KG1 (cell line): ENCODE measurements at regions not wholly inside any gene's neighbourhood (a gene's known extent, or its start where the extent isn't known, plus 50 kb on each side); places are given as distances from the start of the nearest gene placed in this dataset.
A peak's percentile ranks its signal among the peaks of the same experiment; 100 is the strongest.
"Not testable (repeated sequence)": the region's sequence is repeated elsewhere in the genome, so short reads cannot be mapped to it uniquely, and the experiment has no call there.

Source experiments
- DNase-seq: peaks from one replicate; lab custom pipeline; 2025; lab: John Stamatoyannopoulos, UW

DNA sequence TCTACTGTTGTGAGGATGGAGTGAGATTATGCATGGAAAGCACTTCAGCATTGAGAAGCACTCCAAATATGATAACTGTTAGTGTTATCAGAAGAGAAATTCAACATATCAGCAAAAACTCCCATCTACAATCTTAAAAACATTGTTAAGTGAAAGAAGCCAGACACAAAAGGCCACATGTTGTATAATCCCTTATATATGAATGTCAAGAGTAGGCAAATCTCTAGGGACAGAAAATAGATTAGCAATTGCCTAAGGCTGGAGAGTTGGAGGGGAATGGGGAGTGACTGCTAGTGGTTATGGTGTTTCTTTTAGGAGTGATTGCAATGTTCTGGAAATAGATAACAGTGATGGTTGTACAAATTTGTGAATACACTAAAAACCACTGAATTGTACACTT, 122.5 kb upstream of the LNX1 start:
- no peak for DNase-seq

DNA sequence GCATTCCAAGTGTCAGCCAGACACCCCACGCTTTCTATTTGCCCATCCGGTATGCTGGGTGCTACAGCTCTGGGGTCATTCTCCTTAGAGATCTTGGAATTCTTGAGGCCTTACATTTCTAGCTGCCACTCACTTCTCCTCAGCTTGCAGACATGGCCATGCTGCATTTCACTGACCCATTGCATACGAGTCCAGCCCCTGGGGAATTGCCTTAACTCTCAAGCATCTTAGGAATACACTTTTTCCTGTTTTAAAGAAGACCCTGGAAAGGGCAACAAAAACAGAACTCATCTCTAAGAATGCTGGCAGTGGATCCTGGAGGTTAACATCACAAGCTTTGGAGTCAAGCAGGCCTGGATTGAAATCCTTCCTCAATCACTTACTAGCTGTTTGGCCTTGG, 122.0 kb upstream of the LNX1 start:
- DNase-seq = no peak

DNA sequence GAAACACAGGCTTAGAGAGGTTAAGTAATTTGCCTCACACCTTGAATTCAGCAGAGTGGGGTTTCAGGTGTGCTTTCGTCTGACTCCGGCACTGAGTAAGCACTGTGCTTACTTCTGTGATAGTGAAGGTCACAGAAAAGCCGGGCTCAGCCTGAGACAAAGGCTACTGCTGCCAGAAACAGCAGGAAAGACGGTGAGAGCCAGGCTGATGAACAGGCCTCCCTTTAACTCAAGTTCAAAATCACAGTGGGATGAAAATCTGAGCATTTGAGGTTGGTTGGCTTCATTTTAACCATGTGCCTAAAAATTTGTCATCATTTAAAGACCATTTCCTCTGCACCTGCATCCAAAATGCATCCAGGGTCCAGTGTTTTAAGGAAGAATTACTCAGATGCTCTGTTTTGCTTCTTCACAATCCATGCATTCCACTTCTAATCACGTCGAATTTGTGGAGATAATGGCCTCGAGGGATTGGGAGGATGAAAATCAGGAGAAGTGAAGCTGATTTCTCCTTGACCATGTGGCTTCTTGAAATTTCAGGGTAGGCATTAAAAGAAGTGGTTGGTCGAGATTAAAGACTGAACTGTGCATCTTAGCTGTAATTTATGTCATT, 121.2 kb upstream of the LNX1 start:
- DNase-seq = no peak

DNA sequence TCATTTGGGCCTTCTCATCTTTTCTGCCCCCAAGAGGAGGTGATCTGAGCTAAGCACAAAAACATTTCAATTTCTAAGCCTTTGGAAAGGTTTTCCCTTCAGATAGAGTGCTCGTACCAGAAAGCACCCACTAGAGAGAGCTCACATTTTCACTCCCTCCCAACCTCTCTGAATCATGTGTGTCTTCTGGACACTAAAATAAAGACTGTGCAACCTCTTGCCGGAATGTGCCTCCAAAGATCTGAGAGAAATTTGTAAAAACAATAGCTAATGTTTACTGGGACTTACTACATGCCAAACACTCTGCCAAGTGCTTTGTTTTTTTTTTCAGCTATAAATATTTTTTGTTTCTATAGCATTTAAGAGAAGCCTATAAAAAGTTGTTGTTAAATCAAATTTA, 120.6 kb upstream of the LNX1 start:
- DNase-seq = no peak

DNA sequence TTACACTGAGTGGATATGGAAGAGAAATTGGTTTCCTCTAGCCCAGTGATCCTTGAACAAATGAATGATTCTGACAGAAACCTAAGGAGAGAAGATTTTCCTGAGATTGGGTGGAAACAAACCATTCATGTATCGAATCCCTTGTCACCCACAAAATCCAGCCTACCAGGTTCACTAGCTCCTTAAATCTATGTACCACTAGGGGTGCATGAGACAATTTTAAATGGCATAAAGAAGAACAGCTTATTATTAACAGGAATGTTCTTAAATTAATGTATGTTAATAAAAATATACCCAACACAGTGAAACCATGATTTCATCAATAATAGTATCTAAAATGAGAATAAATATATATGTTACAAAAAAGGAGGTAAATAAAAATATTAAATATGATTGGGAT, 118.4 kb upstream of the LNX1 start:
- DNase-seq = no peak

DNA sequence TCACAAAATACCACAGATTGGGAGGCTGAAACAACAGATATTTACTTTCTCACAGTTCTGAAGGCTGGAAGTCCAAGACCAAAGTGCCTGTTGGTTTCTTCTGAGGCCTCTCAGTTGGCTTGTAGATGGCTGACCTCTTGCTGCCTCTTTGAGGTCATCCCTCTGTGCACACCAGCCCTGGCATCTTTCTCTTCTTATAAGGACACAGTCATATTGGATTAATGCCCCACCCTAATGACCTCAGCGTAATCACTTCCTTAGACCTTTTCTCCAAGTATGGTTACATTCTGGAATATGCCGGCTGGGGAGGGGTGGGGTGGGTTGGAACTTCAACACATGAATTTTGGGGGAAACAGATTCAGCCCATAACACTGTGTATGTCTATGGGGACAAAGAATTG, 116.2 kb upstream of the LNX1 start:
- no peak for DNase-seq

DNA sequence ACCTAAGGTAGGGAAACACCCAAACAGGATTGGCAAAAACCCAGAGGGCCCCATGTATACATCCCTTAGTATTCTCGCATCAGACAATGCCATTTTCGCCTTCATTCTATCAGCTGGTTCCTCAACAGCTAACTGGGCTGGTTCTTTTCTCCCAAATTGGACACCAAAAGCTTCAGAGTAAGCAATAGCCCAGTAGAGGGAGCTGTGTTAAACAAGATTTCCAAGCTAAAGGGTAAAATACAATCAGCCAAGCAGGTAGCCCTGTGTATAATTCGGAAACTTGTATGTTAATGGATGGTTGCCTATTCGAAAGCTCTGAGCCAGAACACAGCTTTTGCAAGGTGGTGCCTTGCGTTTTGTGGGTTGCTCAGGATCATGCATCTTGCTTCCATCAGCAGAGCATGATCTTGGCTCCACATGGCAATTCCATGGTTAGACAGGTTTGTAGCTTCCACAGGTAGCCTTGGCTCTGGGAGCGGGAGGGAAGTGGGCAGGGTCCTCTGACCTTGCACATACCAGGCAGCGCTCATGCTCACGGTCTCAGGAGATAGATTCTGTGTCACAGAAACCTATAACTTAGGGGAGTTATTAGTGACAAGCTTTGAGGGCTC, 115.2 kb upstream of the LNX1 start:
- no peak for DNase-seq

DNA sequence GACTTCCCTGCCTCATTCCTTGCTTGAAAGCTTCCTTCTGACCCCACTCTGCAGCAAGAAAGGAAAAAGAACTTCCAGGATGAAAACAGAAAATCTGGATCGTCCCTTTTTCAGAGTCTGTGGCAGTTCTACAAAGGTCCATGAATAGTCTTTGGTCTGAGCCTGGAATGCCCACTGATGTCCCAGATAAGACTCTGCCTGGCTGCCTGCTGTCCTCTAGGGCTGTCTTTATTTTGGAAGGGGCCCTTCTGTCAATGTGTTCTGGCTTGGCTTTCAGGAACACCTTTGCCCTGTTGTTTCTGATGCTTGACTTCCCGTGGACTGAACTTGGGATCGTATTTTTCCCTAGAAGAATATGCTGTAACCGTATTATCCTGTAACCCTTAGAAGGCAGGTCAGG, 114.7 kb upstream of the LNX1 start:
- DNase-seq = no peak

DNA sequence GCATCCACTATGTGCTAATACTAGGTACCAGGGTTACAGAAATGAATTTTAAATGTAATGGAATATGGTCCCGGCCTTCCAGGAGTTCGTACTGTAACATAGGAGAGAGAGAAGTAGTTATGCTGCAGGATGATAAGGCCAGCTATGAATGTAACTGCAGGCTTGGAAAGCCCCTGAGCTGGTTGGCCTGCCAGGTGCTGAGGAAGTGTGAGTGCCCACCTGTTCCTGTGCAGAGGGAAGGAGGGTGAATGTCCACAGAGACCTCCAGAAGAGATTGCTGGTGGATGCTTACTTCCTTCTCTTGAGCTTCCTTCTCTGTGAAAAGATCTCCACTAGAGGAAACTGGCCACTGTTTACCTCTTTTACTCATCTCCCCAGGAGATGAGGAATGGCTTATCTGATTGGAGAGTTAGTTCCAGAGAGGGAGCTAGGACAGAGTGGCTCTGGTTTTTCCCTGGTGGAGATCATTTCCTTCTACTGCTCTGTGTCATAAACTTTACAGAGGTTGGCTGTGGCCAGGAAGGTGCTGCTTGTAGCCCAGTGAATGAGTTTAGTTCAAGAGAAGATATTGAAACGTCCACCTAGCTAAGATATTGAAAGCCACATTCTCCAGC, 114.0 kb upstream of the LNX1 start:
- no peak for DNase-seq

DNA sequence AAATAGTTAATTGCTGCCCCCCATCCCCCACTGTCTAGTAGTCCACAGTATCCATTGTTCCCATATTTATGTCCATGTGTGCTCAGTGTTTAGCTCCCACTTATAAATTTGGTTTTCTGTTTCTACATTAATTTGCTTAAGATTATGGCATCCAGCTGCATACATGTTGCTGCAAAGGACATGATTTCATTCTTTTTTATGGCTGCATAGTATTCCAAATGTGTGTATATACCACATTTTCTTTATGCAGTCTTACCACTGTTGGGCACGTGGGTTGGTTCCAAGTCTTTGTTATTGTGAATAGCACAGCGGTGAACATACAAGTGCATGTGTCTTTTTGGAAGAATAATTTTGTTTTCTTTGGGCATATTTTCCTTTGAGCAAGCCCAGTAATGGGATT, 113.0 kb upstream of the LNX1 start:
- no peak for DNase-seq

DNA sequence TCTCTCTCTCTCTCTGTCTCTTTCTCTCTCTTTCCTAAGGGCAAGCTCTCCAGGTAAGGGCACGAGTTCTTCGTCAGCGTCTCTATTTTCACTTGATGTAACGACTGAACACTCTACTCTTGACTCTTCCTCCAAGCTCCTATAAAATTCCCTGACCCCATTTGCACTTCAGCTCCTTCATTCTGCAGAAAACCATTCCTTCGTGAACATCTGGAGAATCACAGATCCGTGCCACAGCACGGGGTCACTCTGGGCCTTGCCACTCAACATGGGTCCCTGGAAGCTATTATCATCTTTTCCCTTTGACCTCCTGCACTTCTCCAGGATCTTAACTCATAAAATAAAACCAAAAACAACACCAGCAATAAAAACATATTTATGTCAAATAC, 112.0 kb upstream of the LNX1 start:
- DNase-seq = no peak

DNA sequence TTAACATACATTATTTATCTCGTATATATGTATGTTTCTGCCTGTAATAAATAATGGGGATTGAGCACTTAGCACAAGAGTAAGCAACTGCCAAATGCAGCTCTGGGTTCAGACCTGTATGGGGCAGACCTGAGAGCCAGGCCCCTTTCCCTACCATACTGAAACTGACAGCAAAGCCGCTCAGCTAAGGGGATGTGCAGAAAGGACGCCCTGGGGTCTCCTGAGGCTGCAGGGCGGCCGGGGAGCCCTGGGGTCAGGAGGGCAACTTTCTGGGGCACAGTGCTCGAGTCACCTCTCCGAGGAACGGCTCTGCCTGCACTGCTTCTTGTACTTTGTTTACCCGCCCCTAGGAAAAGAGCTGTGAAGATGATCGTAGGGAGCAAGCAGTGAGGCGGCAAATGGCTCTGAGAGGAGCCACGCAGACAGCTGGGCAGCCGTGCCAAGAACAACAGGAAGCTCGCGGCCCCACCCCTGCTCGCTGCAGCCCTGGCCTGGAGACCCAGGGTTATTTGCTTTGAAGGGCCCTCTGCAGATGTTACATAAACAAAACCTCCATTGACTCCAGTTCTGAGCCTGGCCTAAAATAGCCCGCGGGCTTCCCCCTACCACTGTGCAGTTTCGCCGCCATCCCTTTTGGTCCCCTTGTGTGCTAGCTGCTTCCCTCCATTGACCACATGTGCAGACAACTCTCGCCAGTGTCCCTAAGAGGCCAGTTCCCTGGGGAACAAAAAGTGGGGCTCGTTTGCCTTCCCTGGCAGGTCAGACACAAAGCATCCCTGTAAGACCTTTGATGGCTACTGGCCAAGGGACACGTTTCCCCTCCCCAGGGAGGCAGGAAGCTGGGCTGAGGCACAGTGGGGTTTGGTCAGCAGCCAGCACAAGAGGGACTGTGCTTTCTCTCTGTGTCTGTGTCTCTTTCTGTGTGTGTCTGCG, 111.3 kb upstream of the LNX1 start:
- DNase-seq = peak; percentile 15

DNA sequence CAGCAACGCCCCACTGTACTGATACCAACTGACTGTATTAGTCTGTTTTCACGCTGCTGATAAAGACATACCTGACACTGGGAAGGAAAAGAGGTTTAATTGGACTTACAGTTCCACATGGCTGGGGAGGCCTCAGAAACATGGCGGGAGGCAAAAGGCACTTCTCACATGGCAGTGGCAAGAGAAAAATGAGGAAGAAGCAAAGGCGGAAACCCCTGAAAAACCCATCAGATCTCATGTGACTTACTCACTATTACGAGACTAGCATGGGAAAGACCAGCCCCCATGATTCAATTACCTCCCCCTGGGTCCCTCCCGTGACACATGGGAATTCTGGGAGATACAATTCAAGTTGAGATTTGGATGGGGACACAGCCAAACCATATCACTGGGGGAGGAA, 110.0 kb upstream of the LNX1 start:
- DNase-seq = not testable (repeated sequence)

DNA sequence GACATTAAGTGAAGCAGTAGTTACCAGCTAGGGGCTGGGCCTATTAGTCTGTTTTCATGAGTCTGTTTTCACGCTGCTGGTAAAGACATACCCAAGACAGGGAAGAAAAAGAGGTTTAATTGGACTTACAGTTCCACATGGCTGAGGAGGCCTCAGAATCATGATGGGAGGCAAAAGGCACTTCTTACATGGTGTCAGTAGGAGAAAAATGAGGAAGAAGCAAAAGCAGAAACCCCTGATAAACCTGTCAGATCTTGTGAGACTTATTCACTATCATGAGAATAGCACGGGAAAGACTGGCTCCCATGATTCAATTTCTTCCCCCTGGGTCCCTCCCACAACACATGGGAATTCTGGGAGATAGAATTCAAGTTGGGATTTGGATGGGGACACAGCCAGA, 108.0 kb upstream of the LNX1 start:
- not testable (repeated sequence) for DNase-seq

DNA sequence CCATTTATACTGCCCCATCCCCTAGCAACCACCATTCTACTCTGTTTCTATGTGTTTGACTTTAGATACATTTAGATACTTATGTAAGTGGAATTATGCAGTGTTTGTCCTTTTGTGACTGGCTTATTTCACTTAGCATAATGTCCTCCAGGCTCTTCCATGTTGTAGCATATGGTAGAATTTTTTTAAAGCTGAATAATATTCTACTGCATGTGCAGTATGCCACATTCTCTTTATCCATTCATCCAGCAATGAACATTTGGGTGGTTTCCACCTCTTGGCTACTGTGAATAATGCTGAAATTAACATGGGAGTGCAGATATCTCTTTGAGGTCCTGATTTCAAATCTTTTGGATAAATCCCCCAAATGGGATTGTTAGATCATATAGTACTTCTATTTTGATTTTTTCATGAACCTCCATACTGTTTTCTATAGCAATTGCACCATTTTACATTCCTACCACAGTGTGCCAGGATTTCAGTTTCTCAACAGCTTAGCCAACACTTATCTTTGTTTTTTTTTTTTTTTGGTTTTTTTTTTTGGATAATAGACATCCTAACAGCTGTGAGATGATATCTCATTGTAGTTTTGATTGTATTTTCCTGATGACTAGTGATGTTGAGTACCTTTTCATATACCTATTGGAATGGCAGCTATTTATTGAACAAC, 105.9 kb upstream of the LNX1 start:
- DNase-seq = no peak

DNA sequence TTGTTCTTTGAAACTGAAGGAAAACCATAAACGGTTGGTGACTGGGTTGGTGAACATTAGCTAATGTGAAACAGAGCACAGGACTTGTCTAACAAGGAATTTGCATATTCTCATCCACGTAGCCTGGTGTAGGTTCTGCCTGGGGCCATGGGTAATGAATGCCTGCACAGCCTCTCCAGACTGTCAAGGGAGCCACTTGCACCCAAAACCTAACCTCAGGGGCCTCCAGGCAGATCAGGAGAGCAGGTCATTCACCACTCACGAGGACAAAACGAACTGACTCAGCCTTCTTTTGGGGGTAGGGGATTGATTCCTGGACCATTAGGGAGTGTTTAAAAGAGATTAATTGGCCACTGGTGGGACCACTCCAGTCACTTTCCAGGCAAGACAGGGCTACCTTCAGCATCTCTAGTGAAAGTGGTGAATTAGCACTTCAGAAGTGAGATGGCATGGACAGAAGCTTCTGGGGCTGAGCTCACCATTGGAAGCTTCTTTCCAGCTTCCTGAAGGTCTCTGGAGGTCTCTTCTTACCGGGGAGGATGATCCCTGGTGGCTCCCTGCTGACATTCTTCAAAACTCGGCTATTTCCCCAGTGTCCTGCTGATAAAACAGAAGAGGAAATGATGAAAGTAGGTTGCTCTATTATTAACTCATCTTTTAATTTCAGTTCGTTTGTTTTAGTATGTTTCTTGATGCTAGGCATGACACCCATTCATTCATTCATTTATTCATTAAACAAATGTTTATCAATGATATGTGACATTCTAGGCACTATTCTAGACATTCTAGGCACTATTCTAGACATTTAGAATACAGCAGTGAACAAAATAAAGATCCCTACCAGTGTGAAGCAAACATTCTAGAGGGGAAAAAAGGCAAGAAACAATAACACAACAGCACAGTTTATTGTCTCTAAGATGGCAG, 104.5 kb upstream of the LNX1 start:
- DNase-seq = no peak

DNA sequence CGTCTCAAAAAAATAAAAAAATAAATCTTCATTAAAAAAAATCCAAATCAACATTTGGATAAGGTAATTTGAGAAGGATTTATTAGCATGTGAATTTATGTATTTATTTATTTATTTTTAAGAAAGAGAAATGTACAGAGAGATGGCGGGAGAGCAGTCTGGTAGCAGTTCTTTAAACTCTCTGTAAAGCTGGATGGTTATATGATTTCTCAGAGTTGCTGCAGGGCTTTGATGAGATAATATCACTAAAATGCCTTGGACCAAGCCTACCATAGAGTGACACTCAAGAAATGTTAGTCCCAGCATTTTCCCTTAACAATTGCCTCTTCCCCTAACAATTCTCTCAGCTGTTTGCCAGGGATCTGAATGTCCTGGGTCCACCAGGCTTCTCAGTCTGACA, 103.4 kb upstream of the LNX1 start:
- DNase-seq = no peak

DNA sequence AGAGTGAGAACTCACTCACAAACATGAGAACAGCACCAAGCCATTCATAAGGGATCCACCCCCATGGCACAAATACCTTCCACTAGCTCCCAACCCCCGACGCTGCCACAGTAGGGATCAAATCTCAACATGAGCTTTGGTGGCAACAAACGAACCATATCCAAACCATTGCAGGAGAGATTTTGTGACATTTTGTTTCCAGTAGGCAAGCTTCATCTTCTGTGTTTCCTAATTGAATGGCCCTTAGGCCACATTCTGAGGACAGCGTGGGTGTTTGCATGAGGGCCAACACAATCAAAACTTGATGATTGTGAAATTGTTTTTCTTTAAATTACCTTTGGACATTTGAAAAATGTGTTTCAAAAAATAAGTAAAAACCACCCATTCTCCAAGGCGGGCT, 102.6 kb upstream of the LNX1 start:
- no peak for DNase-seq

DNA sequence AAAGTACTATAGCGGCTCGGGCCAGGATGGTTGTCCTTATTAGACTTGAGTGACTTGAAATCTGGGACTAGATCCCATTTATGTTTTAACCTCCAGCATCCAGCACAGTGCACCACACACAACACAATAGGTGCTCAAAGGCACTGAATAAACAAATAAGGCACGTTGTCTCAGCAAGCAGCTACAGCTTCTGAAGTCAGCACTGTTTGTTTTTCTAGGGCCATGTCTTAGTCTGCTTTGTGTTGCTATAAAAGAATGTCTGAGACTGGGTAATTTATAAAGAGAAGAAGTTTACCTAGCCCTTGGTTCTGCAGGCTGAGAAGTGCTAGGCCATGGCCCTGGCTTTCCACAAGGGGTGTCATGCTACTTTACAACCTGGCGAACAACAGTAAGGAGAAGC, 102.1 kb upstream of the LNX1 start:
- no peak for DNase-seq

DNA sequence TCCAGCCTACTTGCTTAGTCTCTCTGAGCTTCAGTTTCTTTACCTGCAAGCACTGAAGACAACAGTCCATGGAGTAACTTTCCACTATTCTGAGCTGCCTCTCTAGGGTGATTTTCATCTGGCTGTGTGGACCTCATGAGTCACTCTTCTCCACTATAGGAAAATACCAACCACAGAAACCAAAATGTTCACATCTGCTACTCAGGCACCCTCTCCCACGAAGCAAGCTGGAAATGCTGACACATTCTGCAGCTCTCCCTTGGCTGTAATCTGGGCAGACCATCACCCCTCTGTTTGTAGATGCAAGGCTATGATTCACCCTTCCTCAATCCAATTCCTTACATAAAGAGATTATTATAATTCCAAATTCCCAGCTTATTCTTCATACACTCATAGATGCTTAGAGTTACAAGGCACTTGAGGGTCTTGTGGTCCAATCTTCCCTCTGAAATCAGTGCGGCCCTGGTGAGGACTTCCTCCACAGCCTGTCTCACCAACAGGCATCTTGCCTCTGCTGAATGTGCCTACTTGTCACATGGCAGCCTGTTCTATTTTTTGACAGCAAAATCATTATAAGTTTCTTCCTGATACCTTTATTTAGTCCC, 97.0 kb upstream of the LNX1 start:
- DNase-seq = peak; percentile 38

DNA sequence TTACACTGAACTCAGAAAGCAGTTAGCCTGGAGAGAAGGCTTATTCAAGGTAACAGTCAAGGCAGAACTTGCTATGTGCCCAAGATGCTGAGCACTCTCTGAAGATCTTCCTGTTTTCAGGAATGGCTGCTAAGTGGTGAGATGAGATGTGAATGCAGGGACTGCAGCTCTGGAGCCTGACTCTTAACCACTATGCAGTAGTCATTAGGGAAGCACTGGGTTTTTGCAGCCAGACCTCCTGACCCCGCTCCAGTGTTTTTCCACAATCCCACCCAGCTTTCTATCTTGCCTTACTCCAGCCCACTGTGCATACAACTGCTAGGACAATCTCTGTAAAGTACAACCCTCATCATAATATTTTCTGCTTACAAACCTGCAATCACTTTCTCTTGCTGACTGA, 95.2 kb upstream of the LNX1 start:
- DNase-seq = no peak
